ENCODE measurements at regions not wholly inside any gene's neighbourhood (a gene's known extent, or its start where the extent isn't known, plus 50 kb on each side); places are given as distances from the start of the nearest gene placed in this dataset.

GRCh38 chr3:31421314-31422048, 111.2 kb upstream of the STT3B start:
- DNase-seq (ENCODE audit: low read depth), result no peak
- no peak overlapping the region for H3K4me3 ChIP-seq (ENCODE audit: low read length)

DNA sequence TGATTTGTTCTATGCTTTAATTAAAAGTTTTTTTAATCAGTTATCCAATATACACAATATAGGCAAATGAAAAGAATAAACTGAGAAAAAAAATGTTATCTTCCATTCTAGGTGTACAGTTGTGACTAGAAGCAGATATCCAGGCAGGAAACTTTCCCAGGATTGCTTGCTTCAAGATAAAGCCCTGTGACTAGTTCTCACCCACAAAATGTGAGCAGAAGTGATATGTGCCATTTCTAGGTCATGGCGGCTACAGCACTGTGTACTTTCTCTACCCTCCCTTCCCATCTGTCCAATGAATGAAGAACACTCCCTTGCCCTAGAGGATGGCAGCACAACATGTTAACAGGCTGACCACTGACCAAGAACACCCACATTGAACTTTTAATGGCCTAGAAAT, 110.5 kb upstream of the STT3B start:
- H3K4me3 ChIP-seq (ENCODE audit: low read length), result no peak overlapping the region
- TF ChIP-seq, protein P1, sequence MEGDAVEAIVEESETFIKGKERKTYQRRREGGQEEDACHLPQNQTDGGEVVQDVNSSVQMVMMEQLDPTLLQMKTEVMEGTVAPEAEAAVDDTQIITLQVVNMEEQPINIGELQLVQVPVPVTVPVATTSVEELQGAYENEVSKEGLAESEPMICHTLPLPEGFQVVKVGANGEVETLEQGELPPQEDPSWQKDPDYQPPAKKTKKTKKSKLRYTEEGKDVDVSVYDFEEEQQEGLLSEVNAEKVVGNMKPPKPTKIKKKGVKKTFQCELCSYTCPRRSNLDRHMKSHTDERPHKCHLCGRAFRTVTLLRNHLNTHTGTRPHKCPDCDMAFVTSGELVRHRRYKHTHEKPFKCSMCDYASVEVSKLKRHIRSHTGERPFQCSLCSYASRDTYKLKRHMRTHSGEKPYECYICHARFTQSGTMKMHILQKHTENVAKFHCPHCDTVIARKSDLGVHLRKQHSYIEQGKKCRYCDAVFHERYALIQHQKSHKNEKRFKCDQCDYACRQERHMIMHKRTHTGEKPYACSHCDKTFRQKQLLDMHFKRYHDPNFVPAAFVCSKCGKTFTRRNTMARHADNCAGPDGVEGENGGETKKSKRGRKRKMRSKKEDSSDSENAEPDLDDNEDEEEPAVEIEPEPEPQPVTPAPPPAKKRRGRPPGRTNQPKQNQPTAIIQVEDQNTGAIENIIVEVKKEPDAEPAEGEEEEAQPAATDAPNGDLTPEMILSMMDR (IDR thresholded peaks at IDR 0.05; ENCODE audit: insufficient read depth, low read depth, low read length, missing control alignments), result no peak
- DNase-seq (ENCODE audit: low read depth), result no peak

More at GRCh38 chr3:31421314-31422048, 111.2 kb upstream of the STT3B start:
- TF ChIP-seq, protein P1 (IDR thresholded peaks at IDR 0.05; ENCODE audit: insufficient read depth, low read depth, low read length, missing control alignments), result no peak

DNA sequence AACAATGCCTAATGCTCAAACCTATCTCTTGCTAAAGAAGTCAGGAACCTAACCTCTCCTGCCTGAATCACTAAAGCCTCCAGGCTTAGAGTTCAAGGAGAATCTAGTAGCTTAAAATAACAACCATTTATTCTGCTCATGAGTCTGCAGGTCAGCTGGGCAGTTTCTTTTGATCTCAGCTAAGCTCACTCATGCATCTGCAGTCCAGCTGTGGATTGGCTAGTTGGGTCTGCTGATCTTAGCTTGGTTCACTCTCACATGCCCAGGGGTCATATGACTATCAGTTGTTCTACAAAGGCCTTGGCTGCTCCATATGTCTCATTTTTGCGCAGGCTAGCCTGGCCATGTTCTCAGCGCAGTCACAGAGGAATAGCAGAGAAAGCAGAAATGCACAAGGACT, 109.2 kb upstream of the STT3B start:
- TF ChIP-seq, protein P1 (IDR thresholded peaks at IDR 0.05; ENCODE audit: insufficient read depth, low read depth, low read length, missing control alignments), result no peak
- no peak overlapping the region for H3K4me3 ChIP-seq (ENCODE audit: low read length)
- DNase-seq (ENCODE audit: low read depth), result peak; percentile 62

DNA sequence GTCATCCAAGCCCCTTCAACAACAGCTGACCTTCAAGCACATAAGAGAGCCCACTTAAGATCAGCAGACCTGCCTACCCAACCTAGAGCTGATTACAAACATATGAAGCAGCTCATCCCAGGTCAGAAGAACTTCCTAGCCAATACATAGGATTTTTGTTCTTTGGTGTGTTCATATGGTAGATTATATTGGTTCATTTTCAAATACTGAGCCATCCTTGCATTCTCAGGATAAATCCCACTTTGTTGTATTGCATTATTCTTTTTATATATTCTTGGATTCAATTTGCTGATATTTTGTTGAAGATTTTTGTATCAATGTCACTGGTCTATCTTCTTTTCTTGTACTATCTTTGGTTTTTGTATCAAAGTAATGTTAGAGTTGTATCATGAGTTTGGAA, 107.3 kb upstream of the STT3B start:
- H3K4me3 ChIP-seq (ENCODE audit: low read length), result no peak overlapping the region
- TF ChIP-seq, protein P1 (IDR thresholded peaks at IDR 0.05; ENCODE audit: insufficient read depth, low read depth, low read length, missing control alignments), result no peak
- no peak for DNase-seq (ENCODE audit: low read depth)

- TF ChIP-seq, protein P1 (IDR thresholded peaks at IDR 0.05; ENCODE audit: insufficient read depth, low read depth, low read length, missing control alignments), result no peak
- no peak for DNase-seq (ENCODE audit: low read depth)
- H3K4me3 ChIP-seq (ENCODE audit: low read length), result no peak overlapping the region
These were observed 105.1 kb upstream of the STT3B start for GRCh38 chr3:31427623-31428022.

DNA sequence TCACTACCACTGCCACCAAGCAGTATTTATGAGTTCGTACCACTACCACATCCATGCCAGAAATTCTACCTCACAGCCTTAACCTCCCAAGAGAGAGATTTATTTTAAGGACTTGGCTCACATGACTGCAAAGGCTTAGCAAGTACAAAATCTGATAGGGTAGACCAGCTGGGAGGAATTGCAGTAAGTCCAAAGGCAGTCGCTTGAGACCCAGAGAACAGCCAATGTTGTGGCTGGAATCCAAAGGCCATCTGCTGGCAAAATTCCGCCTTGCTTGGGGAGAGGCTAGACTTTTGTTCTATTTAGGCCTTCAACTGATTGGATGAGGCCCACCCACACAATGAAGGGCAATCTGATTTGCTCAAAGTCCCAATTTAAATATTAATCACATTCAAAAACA, 101.4 kb upstream of the STT3B start:
- no peak overlapping the region for H3K4me3 ChIP-seq (ENCODE audit: low read length)
- DNase-seq (ENCODE audit: low read depth), result no peak
- TF ChIP-seq, protein P1 (IDR thresholded peaks at IDR 0.05; ENCODE audit: insufficient read depth, low read depth, low read length, missing control alignments), result no peak

Data from epithelial cell of esophagus (primary cell).